ENCODE measurements at regions not wholly inside any gene's neighbourhood (a gene's known extent, or its start where the extent isn't known, plus 50 kb on each side); places are given as distances from the start of the nearest gene placed in this dataset.

DNA sequence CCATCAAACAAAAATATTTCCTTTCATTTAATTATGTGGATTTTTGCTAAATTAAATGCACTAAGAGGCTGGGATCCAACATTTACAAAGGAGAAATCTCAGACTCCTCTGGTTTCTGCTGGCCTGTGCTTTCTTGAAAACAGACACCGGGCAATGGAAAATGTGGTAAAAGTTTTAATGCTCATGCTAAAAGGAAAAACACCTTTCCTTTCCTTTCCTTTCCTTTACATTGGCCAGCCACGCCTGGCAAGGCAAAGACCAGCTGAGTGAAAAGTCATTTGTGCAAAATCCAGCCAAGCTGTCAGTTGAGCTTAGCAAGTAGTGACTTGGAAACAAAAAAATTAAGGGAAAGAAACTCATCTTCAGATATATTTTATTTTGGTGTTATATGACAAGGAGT lies 240.3 kb downstream of the LACC1 start:
- no peaks in the 10 kb centered on the region for H3K36me3 ChIP-seq
- DNase-seq (no peak), ATAC-seq (no peak)
- H3K27me3 ChIP-seq: no peaks in the 10 kb centered on the region
- H3K4me1 ChIP-seq: peaks cover 20 to 23% of the 10 kb centered on the region in 2 donors
- H3K4me3 ChIP-seq: no peak overlapping the region
- intact Hi-C loops (cut with DNase I; ENCODE audit: low total_unique reads): no loop called here
- TF ChIP-seq, protein P1, sequence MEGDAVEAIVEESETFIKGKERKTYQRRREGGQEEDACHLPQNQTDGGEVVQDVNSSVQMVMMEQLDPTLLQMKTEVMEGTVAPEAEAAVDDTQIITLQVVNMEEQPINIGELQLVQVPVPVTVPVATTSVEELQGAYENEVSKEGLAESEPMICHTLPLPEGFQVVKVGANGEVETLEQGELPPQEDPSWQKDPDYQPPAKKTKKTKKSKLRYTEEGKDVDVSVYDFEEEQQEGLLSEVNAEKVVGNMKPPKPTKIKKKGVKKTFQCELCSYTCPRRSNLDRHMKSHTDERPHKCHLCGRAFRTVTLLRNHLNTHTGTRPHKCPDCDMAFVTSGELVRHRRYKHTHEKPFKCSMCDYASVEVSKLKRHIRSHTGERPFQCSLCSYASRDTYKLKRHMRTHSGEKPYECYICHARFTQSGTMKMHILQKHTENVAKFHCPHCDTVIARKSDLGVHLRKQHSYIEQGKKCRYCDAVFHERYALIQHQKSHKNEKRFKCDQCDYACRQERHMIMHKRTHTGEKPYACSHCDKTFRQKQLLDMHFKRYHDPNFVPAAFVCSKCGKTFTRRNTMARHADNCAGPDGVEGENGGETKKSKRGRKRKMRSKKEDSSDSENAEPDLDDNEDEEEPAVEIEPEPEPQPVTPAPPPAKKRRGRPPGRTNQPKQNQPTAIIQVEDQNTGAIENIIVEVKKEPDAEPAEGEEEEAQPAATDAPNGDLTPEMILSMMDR (IDR thresholded peaks at IDR 0.05 in 4 of 5, conservative IDR thresholded peaks at IDR 0.05 in 1 of 5): no peak
- no peak for TF ChIP-seq POLR2A (IDR thresholded peaks at IDR 0.05)
- H3K27ac ChIP-seq: no peak overlapping the region
- in situ Hi-C loops (cut with MboI; ENCODE audit: low sequenced_read_pairs in 4 of 4): no loop called here
- peaks cover 0 to 9% (median 0%) of the 10 kb centered on the region in 3 donors for H3K9me3 ChIP-seq

DNA sequence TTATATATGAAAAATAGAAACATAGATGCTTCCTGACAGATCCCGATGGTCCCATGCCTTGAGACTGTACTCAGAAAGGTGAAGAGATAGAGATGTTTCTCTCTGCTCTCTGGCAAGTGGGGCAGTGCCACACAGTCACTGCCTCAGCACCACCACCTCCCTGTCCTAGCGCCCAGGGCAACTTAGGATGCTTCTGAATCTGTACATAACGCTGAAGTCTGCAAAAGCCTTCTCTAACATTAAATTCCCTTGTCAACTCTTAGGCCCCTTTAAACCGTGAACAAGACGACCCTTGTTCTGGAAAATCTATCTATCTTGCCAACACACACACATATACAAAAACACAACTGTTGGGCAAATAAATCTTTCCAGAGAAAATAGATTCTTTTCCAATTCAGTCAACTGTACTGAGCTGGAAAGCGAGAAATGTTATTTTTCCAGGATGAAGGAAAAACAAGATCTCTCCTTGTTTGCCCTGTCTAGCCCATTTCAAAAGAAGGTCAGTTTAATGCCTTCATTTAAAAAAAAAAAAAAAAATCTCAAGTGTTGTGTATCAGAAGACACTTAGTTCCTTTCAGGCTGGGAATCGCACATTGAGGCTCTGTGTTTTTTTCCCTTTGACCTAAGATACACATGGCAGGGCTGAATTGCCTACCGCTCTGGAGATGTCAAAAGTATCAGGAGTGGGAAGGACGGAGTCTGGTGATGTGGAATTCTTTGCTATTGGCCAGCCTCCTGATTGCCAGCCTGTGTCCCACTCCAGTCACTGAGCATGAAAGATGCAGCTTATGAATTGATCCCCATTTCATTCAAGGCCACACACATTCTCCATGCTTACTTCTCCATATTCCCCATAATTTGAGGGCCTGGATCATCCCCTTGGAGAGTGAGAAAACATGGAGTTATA lies 241.4 kb downstream of the LACC1 start:
- intact Hi-C loops (cut with DNase I; ENCODE audit: low total_unique reads): no loop called here
- H3K27ac ChIP-seq: no peak overlapping the region

DNA sequence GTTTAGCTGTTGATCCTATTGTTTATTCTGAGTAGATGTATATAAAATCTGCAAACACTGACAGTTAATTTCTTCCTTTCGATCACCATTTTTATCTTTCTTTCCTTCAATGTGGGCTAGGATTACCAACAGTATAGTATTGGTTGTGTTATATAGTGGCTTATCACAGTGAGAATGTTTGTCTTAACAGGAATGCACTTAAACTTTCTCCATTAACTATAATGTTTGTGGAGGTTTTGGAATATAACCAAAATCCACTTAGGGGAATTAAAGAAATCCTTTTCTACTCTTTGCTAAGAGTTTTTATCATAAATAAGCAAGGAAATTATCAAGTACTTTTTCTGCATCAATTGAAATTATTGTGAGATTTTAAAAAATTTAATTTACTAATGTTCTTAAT lies 244.6 kb downstream of the LACC1 start:
- intact Hi-C loops (cut with DNase I; ENCODE audit: low total_unique reads) (no loop called here), in situ Hi-C loops (cut with MboI; ENCODE audit: low sequenced_read_pairs in 4 of 4) (no loop called here)
- peaks cover 12 to 13% of the 10 kb centered on the region in 2 donors for H3K4me1 ChIP-seq
- H3K4me3 ChIP-seq: no peak overlapping the region
- DNase-seq: no peak
- TF ChIP-seq, protein P1 (IDR thresholded peaks at IDR 0.05 in 4 of 5, conservative IDR thresholded peaks at IDR 0.05 in 1 of 5): no peak
- no peak for TF ChIP-seq POLR2A (IDR thresholded peaks at IDR 0.05)
- H3K9me3 ChIP-seq: peaks cover 0 to 9% (median 0%) of the 10 kb centered on the region in 3 donors
- no peak for ATAC-seq
- no peaks in the 10 kb centered on the region for H3K36me3 ChIP-seq
- no peaks in the 10 kb centered on the region for H3K27me3 ChIP-seq
- no peak overlapping the region for H3K27ac ChIP-seq

More for the DNA sequence above, 241.4 kb downstream of the LACC1 start:
- TF ChIP-seq POLR2A (IDR thresholded peaks at IDR 0.05): no peak
- TF ChIP-seq, protein P1 (IDR thresholded peaks at IDR 0.05 in 4 of 5, conservative IDR thresholded peaks at IDR 0.05 in 1 of 5): no peak
- Histone ChIP-seq H3K4me3 (no peak overlapping the region), H3K9me3 (peaks cover 0 to 9% (median 0%) of the 10 kb centered on the region in 3 donors), H3K27me3 (no peaks in the 10 kb centered on the region), H3K36me3 (no peaks in the 10 kb centered on the region), H3K4me1 (peaks cover 17 to 20% of the 10 kb centered on the region in 2 donors)
- in situ Hi-C loops (cut with MboI; ENCODE audit: low sequenced_read_pairs in 4 of 4): no loop called here
- no peak for ATAC-seq
- no peak for DNase-seq

DNA sequence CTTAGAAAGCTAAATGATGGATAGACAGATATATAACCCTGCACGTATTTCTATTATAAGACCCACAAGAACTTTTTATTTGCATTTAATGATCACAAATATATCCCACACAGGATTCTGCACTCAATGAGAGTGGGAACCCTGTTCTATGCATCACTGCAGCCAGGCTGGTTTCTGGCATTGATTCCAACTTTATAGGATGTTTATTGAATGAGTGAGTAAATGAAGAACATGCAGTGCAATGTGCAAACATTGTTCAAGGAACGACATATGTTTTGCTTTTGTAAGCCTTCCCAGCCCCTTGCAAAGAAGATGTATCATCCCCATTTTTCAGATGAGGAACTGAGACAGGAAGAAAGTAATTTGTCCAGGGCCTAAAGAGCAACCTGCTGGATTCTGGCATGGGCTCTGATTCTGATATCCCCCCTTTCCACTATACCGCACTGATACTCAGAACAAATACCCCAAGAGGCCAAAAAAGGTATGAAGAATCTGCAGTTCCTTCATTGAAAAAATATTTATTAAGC lies 246.3 kb downstream of the LACC1 start:
- Histone ChIP-seq H3K27me3 (no peaks in the 10 kb centered on the region), H3K9me3 (peaks cover 0 to 9% (median 0%) of the 10 kb centered on the region in 3 donors), H3K36me3 (no peaks in the 10 kb centered on the region), H3K27ac (no peak overlapping the region), H3K4me3 (no peak overlapping the region), H3K4me1 (peaks cover 13 to 15% of the 10 kb centered on the region in 2 donors)
- ATAC-seq (no peak), DNase-seq (no peak)
- in situ Hi-C loops (cut with MboI; ENCODE audit: low sequenced_read_pairs in 4 of 4): no loop called here
- TF ChIP-seq, protein P1 (IDR thresholded peaks at IDR 0.05 in 4 of 5, conservative IDR thresholded peaks at IDR 0.05 in 1 of 5): no peak
- TF ChIP-seq POLR2A (IDR thresholded peaks at IDR 0.05): no peak
- intact Hi-C loops (cut with DNase I; ENCODE audit: low total_unique reads): loop anchor here (5.0 kb wide), 1 partner anchor 74 kb away; no protein-coding TSS in a partner anchor
